ENCODE measurements at regions not wholly inside any gene's neighbourhood (a gene's known extent, or its start where the extent isn't known, plus 50 kb on each side); places are given as distances from the start of the nearest gene placed in this dataset.

GRCh38 chr9:103649086-103649485, 445.0 kb upstream of the SMC2 start:
- TF ChIP-seq POLR2AphosphoS5 (IDR thresholded peaks at IDR 0.05) (no peak), CTCF (IDR thresholded peaks at IDR 0.05) (no peak)

Measured in stomach (tissue), 4 donors.